Activated naive CD8-positive, alpha-beta T cell treated with anti-CD3 and anti-CD28 coated beads for 36 hours (primary cell): ENCODE measurements at regions not wholly inside any gene's neighbourhood (a gene's known extent, or its start where the extent isn't known, plus 50 kb on each side); places are given as distances from the start of the nearest gene placed in this dataset.

Experiments used
- DNase-seq: peaks from one replicate; pipeline ENCODE4 v3.0.0; 2021
- H3K27ac Mint-ChIP-seq: one replicate; pipeline ENCODE4 v1.8.0; 2022; ENCODE audit warnings: mild to moderate bottlenecking, moderate library complexity, mixed read lengths
- H3K27me3 Mint-ChIP-seq: one replicate; pipeline ENCODE4 v1.8.0; 2022; ENCODE audit warnings: mild to moderate bottlenecking, mixed read lengths
- H3K36me3 Mint-ChIP-seq: one replicate; pipeline ENCODE4 v1.8.0; 2021; ENCODE audit warnings: mild to moderate bottlenecking, mixed read lengths
- H3K4me1 Mint-ChIP-seq: one replicate; pipeline ENCODE4 v1.8.0; 2021; ENCODE audit warnings: mixed read lengths
- H3K4me3 Mint-ChIP-seq: one replicate; pipeline ENCODE4 v1.8.0; 2022; ENCODE audit warnings: mild to moderate bottlenecking, moderate library complexity, mixed read lengths
- H3K9me3 Mint-ChIP-seq: one replicate; pipeline ENCODE4 v1.8.0; 2022; ENCODE audit warnings: mixed read lengths

DNA sequence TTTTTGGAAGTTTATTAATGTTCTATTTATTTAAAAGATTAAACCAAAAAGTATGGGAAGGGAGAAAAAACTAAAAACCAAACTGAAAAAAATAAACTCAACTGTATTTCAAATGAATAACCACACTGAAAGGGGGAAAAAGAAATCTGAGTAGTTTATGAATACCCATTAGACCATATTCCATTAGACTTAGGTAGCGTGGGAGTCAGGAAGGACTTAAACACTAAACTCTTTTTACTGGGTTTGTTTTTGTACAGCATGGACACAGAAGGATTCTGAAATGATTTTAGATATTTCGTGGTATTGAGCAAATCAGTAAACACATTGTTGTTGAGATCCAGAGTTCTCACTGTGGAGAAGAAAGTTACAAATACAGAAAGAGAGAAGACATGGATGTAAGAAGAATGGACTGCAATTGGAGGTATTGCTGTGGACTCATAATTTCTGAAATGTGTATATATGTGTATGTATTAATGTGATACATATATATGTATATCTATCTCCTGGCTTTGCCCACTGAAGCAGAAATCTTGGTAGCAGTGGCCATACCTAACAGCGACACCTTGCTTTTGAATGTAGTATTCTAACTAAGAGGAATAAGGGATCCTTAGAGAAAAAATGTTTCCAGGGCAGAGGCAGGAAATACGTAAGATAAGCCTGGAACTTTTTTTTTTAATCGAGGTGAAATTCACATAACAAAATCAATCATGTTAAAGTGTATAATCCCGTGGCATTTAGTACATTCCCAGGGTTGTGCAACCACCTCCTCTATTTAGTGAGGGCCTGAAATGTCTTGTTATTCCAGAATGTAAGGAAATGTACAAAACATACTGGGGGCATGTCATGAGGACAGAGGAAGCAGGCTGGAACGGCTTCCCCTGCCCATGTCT, 228.8 kb downstream of the SMARCA2 start:
- Mint-ChIP-seq H3K4me3 (no peak overlapping the region), H3K4me1 (peaks cover 16% of the 10 kb centered on the region), H3K9me3 (peaks cover 3% of the 10 kb centered on the region), H3K27me3 (peaks cover 48% of the 10 kb centered on the region), H3K36me3 (no peaks in the 10 kb centered on the region), H3K27ac (no peak overlapping the region)
- DNase-seq, result no peak

DNA sequence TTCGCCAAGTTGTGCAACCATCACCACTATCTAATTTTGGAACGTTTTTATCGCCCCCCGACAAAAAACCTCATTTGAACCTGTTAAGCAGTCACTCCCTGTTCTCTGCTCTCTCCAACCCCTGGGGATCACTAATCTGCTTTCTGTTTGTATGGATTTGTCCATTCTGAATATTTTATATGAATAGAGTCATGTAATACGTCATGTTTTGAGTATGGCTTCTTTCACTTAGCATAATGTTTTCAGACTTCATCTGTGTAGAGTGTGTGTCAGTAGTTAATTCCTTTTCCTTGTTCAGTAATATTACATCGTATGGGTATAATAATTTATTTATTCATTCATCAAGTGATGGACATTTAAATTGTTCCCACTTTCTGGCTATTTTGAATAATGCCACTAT, 232.2 kb downstream of the SMARCA2 start:
- Mint-ChIP-seq H3K27me3 (peaks cover 27% of the 10 kb centered on the region), H3K4me3 (no peak overlapping the region), H3K4me1 (peaks cover 7% of the 10 kb centered on the region), H3K9me3 (peaks cover 3% of the 10 kb centered on the region), H3K36me3 (no peaks in the 10 kb centered on the region), H3K27ac (no peak overlapping the region)
- no peak for DNase-seq

- Mint-ChIP-seq H3K4me3 (no peak overlapping the region), H3K27me3 (peaks cover 14% of the 10 kb centered on the region), H3K9me3 (peaks cover 9% of the 10 kb centered on the region), H3K27ac (no peak overlapping the region), H3K4me1 (no peaks in the 10 kb centered on the region), H3K36me3 (no peaks in the 10 kb centered on the region)
- DNase-seq, result no peak
These were observed 233.7 kb downstream of the SMARCA2 start for GRCh38 chr9:2248768-2249265.

- Mint-ChIP-seq H3K27ac (no peak overlapping the region), H3K4me3 (no peak overlapping the region), H3K9me3 (peaks cover 5% of the 10 kb centered on the region), H3K36me3 (no peaks in the 10 kb centered on the region), H3K27me3 (peaks cover 12% of the 10 kb centered on the region), H3K4me1 (no peaks in the 10 kb centered on the region)
- no peak for DNase-seq
These were observed 238.8 kb downstream of the SMARCA2 start for GRCh38 chr9:2253636-2254580.

- H3K4me3 Mint-ChIP-seq, result no peak overlapping the region
- DNase-seq, result no peak
- no peaks in the 10 kb centered on the region for H3K4me1 Mint-ChIP-seq
- H3K9me3 Mint-ChIP-seq, result peaks cover 5% of the 10 kb centered on the region
- H3K36me3 Mint-ChIP-seq, result no peaks in the 10 kb centered on the region
- H3K27ac Mint-ChIP-seq, result no peak overlapping the region
- peaks cover 10% of the 10 kb centered on the region for H3K27me3 Mint-ChIP-seq
These were observed 240.0 kb downstream of the SMARCA2 start for GRCh38 chr9:2255128-2255527.

GRCh38 chr9:2257248-2257929, 242.2 kb downstream of the SMARCA2 start:
- H3K27ac Mint-ChIP-seq, result no peak overlapping the region
- no peak for DNase-seq
- H3K4me3 Mint-ChIP-seq, result no peak overlapping the region
- peaks cover 10% of the 10 kb centered on the region for H3K27me3 Mint-ChIP-seq
- H3K4me1 Mint-ChIP-seq, result no peaks in the 10 kb centered on the region
- H3K36me3 Mint-ChIP-seq, result no peaks in the 10 kb centered on the region
- peaks cover 5% of the 10 kb centered on the region for H3K9me3 Mint-ChIP-seq

DNA sequence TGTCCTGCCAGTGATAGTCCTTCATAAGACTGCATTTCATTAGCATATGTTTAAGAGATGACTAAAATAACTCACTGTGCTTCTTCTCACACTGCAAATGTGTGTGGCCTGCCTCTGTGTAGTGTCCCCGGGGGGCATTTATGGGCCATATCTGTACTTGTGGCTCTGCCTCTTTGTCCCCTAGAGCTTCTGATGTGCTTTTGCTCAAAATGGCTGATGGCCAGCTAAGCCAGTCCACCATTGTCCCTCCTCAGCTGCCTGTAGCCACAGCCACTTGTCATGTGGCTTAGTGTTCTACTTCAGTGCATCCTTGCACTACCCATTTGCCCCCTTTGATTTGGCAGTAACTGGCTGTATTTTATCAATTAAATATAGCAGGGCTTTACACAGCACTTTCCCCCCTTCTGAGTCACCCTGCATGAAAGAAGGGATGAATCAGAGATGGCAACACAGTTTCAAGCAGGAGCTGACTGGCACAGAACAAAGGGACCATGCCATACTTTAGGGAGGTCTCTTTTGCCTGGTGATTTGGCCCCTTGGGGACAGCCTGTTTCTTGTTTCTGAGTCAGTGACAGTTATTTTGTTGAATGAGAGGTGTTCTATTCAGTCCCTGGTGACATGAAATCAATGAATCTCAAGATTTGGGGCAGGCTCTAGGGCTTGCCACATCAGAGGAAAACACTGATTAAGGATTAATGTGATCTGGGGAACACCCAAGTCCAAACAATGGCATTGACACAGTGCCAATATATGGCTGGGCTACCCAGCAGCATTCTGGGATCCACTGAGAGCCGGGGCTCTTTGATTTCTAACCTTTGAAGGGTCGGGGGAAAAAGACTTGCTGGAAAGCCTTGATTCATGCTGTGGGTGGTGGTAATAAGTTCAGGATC, 245.5 kb downstream of the SMARCA2 start:
- Mint-ChIP-seq H3K27me3 (peaks cover 4% of the 10 kb centered on the region), H3K36me3 (no peaks in the 10 kb centered on the region), H3K27ac (no peak overlapping the region), H3K9me3 (no peaks in the 10 kb centered on the region), H3K4me3 (no peak overlapping the region), H3K4me1 (no peaks in the 10 kb centered on the region)
- no peak for DNase-seq

- no peak for DNase-seq
- Mint-ChIP-seq H3K36me3 (no peaks in the 10 kb centered on the region), H3K27ac (no peak overlapping the region), H3K27me3 (peaks cover 4% of the 10 kb centered on the region), H3K4me1 (no peaks in the 10 kb centered on the region), H3K4me3 (no peak overlapping the region), H3K9me3 (no peaks in the 10 kb centered on the region)
These were observed 246.4 kb downstream of the SMARCA2 start for GRCh38 chr9:2261421-2262103.

DNA sequence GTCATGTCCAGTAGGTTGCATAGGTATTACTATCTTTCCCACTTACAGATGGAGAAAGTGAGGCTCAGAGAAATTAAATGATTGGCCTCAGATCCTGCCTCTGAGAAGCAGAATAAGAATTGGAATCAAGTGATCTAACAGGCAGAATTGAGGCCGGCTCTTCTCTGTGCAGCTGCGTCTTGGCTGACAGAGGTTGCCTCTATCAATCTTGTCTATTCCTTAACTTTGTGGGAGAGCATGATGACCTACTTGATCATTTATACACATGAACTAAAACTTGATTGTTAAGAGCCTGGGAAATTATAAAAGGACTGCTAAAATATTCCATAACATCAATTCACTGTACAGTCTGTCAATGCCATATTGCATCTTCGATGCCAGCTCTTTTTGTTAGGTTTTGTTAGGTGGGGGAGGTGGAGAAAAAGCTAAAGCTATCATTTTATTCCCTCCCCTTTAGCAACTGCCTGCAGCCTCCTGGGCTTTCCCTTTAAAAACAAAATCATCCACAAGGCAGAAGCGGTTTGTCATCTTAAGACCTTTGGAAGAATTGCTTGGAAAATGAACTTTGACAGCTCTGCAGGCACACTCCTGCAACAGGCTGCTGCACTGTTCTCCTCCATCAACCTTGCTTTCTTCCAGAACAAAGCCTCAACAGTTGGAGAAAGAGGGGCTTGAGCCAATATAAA, 247.4 kb downstream of the SMARCA2 start:
- no peak overlapping the region for H3K27ac Mint-ChIP-seq
- H3K4me3 Mint-ChIP-seq, result no peak overlapping the region
- DNase-seq, result no peak
- peaks cover 4% of the 10 kb centered on the region for H3K27me3 Mint-ChIP-seq
- no peaks in the 10 kb centered on the region for H3K9me3 Mint-ChIP-seq
- H3K4me1 Mint-ChIP-seq, result no peaks in the 10 kb centered on the region
- no peaks in the 10 kb centered on the region for H3K36me3 Mint-ChIP-seq

DNA sequence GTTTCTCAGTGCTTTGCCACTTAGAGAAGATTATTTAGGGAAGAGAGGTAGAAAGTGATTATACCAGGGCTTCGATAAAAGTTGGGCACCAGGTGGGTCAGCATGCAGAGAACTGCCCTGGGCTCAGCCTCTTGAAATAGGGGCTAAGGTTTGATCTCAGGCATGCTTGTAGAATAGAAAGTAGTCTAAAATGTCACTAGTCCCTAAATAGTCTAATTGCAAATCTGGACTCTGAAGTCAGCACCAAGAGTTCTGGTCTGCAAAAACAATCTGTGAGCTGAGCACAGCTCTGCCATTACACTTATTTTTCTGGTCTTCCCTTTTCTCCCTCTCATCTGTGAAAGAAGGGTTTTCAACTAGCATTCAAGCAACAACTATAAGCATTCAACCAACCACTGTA, 248.0 kb downstream of the SMARCA2 start:
- no peaks in the 10 kb centered on the region for H3K9me3 Mint-ChIP-seq
- no peaks in the 10 kb centered on the region for H3K36me3 Mint-ChIP-seq
- no peaks in the 10 kb centered on the region for H3K4me1 Mint-ChIP-seq
- peaks cover 4% of the 10 kb centered on the region for H3K27me3 Mint-ChIP-seq
- no peak for DNase-seq
- H3K27ac Mint-ChIP-seq, result no peak overlapping the region
- H3K4me3 Mint-ChIP-seq, result no peak overlapping the region

GRCh38 chr9:2263665-2264064, 248.5 kb downstream of the SMARCA2 start:
- H3K27me3 Mint-ChIP-seq, result peaks cover 2% of the 10 kb centered on the region
- H3K36me3 Mint-ChIP-seq, result no peaks in the 10 kb centered on the region
- H3K4me3 Mint-ChIP-seq, result no peak overlapping the region
- H3K9me3 Mint-ChIP-seq, result no peaks in the 10 kb centered on the region
- H3K27ac Mint-ChIP-seq, result no peak overlapping the region
- no peak for DNase-seq
- H3K4me1 Mint-ChIP-seq, result no peaks in the 10 kb centered on the region

DNA sequence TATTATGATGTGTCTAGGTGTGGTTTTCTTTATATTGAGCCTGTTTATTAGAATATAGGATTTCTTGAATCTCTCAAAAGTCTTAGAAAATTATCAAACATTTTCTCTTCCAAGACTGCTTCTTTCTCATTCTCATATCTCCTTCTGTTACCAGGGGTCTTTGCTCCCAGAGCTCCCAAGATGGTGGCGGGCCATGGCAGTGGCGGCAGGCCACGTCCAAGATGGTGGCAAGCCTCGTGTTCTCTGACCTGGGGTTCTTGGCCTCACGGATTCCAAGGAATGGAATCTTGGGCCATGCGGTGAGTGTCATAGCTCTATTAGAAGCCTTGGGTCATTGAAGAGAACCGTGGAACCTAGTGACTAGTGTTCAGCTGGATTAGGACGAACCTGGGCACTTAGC, 248.9 kb downstream of the SMARCA2 start:
- H3K27ac Mint-ChIP-seq, result no peak overlapping the region
- H3K27me3 Mint-ChIP-seq, result peaks cover 3% of the 10 kb centered on the region
- DNase-seq, result no peak
- H3K4me3 Mint-ChIP-seq, result no peak overlapping the region
- no peaks in the 10 kb centered on the region for H3K36me3 Mint-ChIP-seq
- no peaks in the 10 kb centered on the region for H3K9me3 Mint-ChIP-seq
- H3K4me1 Mint-ChIP-seq, result no peaks in the 10 kb centered on the region

GRCh38 chr9:2267181-2267745, 252.1 kb downstream of the SMARCA2 start:
- DNase-seq, result no peak
- Mint-ChIP-seq H3K4me3 (no peak overlapping the region), H3K27ac (no peak overlapping the region), H3K27me3 (peaks cover 12% of the 10 kb centered on the region), H3K36me3 (no peaks in the 10 kb centered on the region), H3K4me1 (no peaks in the 10 kb centered on the region), H3K9me3 (no peaks in the 10 kb centered on the region)
